ENCODE measurements at regions not wholly inside any gene's neighbourhood (a gene's known extent, or its start where the extent isn't known, plus 50 kb on each side); places are given as distances from the start of the nearest gene placed in this dataset.

DNA sequence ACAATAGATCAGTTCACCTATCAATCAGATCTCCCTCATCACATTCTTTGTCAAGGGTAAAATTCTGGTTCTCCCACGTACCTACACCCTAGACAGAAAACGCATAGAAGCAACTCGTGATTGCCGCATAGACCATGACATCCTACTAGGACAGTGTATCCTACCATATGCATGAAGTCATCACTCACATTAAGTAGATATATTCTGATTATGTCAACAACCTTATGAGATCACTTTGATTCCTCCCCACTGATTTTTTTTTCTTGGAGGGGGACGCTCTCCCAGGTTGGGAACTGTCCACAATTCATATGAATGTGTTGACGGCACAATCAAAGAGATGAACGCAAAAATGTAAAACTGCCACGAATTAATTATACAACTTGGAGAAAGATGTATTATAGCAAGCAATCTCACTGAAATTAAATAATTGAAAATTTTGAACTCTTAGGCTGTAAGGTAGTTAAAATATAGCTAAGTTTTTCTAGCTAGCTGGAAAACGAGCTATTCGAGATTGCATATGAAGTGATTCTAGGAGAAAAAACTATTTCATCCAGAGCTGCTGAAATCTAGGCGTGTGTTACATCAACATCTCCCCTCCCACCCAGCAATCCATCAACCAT is 82.5 kb upstream of the CCDC28A start:
- H4K20me1 ChIP-seq (ENCODE audit: insufficient read depth): no peaks in the 10 kb centered on the region
- H3K4me2 ChIP-seq: peak overlapping the region; percentile 82
- POLR2A ChIA-PET (ENCODE audit: unreplicated experiment): interaction anchor here (0.6 to 0.8 kb wide), 2 partner anchors 8 to 586 kb away, joined by 4 read pairs; no protein-coding TSS in a partner anchor
- H3F3A ChIP-seq (ENCODE audit: insufficient read depth, low read depth): peaks cover 16% of the 10 kb centered on the region
- peak overlapping the region; percentile 78 for H2AFZ ChIP-seq
- no peaks in the 10 kb centered on the region for H3K36me3 ChIP-seq (ENCODE audit: low read depth)
- peak overlapping the region; percentile 63 for H3K4me3 ChIP-seq
- peaks cover 28% of the 10 kb centered on the region for H3K4me1 ChIP-seq (replicated peaks; ENCODE audit: insufficient read depth)
- CTCF ChIA-PET: no interaction called here
- H3K27me3 ChIP-seq (ENCODE audit: insufficient read depth, low read depth): no peaks in the 10 kb centered on the region
- no TSS peak for BruUV-seq (replicated peaks)
- no peaks in the 10 kb centered on the region; the same call in 1 of the 2 replicates for H3K9me2 ChIP-seq (ENCODE audit: insufficient read depth)
- DNase-seq: no peak
- peaks cover 58% of the 10 kb centered on the region for H3K79me2 ChIP-seq (ENCODE audit: low read depth)
- no peak for TF ChIP-seq EZH2 (IDR thresholded peaks at IDR 0.05; ENCODE audit: low read depth)
- TF ChIP-seq, protein P1, sequence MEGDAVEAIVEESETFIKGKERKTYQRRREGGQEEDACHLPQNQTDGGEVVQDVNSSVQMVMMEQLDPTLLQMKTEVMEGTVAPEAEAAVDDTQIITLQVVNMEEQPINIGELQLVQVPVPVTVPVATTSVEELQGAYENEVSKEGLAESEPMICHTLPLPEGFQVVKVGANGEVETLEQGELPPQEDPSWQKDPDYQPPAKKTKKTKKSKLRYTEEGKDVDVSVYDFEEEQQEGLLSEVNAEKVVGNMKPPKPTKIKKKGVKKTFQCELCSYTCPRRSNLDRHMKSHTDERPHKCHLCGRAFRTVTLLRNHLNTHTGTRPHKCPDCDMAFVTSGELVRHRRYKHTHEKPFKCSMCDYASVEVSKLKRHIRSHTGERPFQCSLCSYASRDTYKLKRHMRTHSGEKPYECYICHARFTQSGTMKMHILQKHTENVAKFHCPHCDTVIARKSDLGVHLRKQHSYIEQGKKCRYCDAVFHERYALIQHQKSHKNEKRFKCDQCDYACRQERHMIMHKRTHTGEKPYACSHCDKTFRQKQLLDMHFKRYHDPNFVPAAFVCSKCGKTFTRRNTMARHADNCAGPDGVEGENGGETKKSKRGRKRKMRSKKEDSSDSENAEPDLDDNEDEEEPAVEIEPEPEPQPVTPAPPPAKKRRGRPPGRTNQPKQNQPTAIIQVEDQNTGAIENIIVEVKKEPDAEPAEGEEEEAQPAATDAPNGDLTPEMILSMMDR (conservative IDR thresholded peaks at IDR 0.05): no peak
- H3K9me3 ChIP-seq (ENCODE audit: insufficient read depth, low read depth): no peaks in the 10 kb centered on the region
- peak overlapping the region; percentile 87 for H3K27ac ChIP-seq
- intact Hi-C loops (cut with micrococcal nuclease; ENCODE audit: unreplicated experiment): loop anchor here (1.0 kb wide), 1 partner anchor 98 kb away; no protein-coding TSS in a partner anchor

DNA sequence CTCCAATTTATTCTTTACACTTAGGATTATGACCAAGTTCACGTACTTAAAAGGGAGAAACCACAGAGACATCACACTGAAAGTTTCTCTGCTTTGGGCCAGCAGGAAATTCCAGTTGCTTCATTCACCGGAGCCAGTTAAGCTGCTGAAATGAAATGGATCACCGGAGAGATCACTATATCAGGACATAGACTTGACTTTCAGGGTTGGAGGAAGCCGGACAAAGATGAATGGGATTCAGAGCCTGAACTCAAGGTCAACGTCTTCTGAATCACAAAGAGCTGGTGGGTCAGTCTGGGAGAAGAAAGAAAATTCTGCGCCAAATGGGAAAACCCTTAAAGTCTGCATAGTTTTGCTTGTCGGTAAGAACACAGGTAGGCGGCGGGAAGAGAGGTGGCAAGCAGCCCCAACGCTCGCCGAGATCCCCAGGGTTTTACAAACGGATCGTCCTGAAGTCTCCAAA is 81.9 kb upstream of the CCDC28A start:
- POLR2A ChIA-PET (ENCODE audit: unreplicated experiment): interaction anchor here (0.6 to 0.8 kb wide), 3 partner anchors 9 to 73 kb away, joined by 3 to 8 read pairs (median 4); no protein-coding TSS in a partner anchor
- CTCF ChIA-PET: interaction anchor here (0.9 kb wide), 1 partner anchor 97 kb away, joined by 3 read pairs; no protein-coding TSS in a partner anchor

More for the DNA sequence above, 81.9 kb upstream of the CCDC28A start:
- TSS peak; percentile 49 for BruUV-seq (replicated peaks)
- TF ChIP-seq, protein P1 (conservative IDR thresholded peaks at IDR 0.05): no peak
- no peak for TF ChIP-seq EZH2 (IDR thresholded peaks at IDR 0.05; ENCODE audit: low read depth)
- Histone ChIP-seq H3K4me1 (replicated peaks; ENCODE audit: insufficient read depth) (peaks cover 28% of the 10 kb centered on the region), H3K9me3 (ENCODE audit: insufficient read depth, low read depth) (no peaks in the 10 kb centered on the region), H3K27ac (peak overlapping the region; percentile 87), H4K20me1 (ENCODE audit: insufficient read depth) (no peaks in the 10 kb centered on the region), H3K36me3 (ENCODE audit: low read depth) (no peaks in the 10 kb centered on the region), H3K4me2 (peak overlapping the region; percentile 82), H3K9me2 (ENCODE audit: insufficient read depth) (no peaks in the 10 kb centered on the region; the same call in 1 of the 2 replicates), H3K27me3 (ENCODE audit: insufficient read depth, low read depth) (no peaks in the 10 kb centered on the region), H3F3A (ENCODE audit: insufficient read depth, low read depth) (peaks cover 16% of the 10 kb centered on the region), H3K79me2 (ENCODE audit: low read depth) (peaks cover 53% of the 10 kb centered on the region), H2AFZ (peak overlapping the region; percentile 78), H3K4me3 (peak overlapping the region; percentile 63)
- intact Hi-C loops (cut with micrococcal nuclease; ENCODE audit: unreplicated experiment): loop anchor here (1.0 kb wide), 1 partner anchor 98 kb away; no protein-coding TSS in a partner anchor
- peak; percentile 23 to 77 for DNase-seq

Measured in PC-9 (cell line).